ENCODE measurements at regions not wholly inside any gene's neighbourhood (a gene's known extent, or its start where the extent isn't known, plus 50 kb on each side); places are given as distances from the start of the nearest gene placed in this dataset.
"Not testable (repeated sequence)": the region's sequence is repeated elsewhere in the genome, so short reads cannot be mapped to it uniquely, and the experiment has no call there.

GRCh38 chr3:34504775-34505174, 706.3 kb downstream of the PDCD6IP start:
- intact Hi-C loops (cut with micrococcal nuclease), result no loop called here
- no peaks in the 10 kb centered on the region for H3K27me3 Mint-ChIP-seq

GRCh38 chr3:34508732-34509131, 710.3 kb downstream of the PDCD6IP start:
- H3K27ac Mint-ChIP-seq, result no peak overlapping the region
- Histone ChIP-seq H3K27ac (ENCODE audit: low read depth, low read length) (no peak overlapping the region), H3K36me3 (ENCODE audit: insufficient read depth, low read length) (no peaks in the 10 kb centered on the region), H3K4me1 (ENCODE audit: insufficient read depth, low read length) (no peaks in the 10 kb centered on the region), H3K9me3 (ENCODE audit: control insufficient read depth in 1 of 2, low read length in 2 of 2) (no peaks in the 10 kb centered on the region), H3K27me3 (ENCODE audit: insufficient read depth, low read length) (no peaks in the 10 kb centered on the region), H3K4me3 (ENCODE audit: low read length in 2 of 2) (no peak overlapping the region)
- intact Hi-C loops (cut with micrococcal nuclease), result no loop called here
- no peak overlapping the region for H3K4me3 Mint-ChIP-seq
- no peaks in the 10 kb centered on the region for H3K36me3 Mint-ChIP-seq
- no peak for DNase-seq
- CTCF ChIA-PET (ENCODE audit: partially characterized antibody), result no interaction called here
- H3K9me3 Mint-ChIP-seq, result peaks cover 0 to 3% (median under 1%) of the 10 kb centered on the region in 8 donors
- POLR2A ChIA-PET (ENCODE audit: partially characterized antibody), result no interaction called here
- no peaks in the 10 kb centered on the region for H3K27me3 Mint-ChIP-seq
- H3K4me1 Mint-ChIP-seq, result no peaks in the 10 kb centered on the region

More at GRCh38 chr3:34504775-34505174, 706.3 kb downstream of the PDCD6IP start:
- no peaks in the 10 kb centered on the region for H3K36me3 ChIP-seq (ENCODE audit: insufficient read depth, low read length)
- Mint-ChIP-seq H3K36me3 (no peaks in the 10 kb centered on the region), H3K27ac (no peak overlapping the region), H3K9me3 (peaks cover 0 to 3% (median under 1%) of the 10 kb centered on the region in 8 donors), H3K4me3 (no peak overlapping the region), H3K4me1 (no peaks in the 10 kb centered on the region)
- DNase-seq, result no peak
- CTCF ChIA-PET (ENCODE audit: partially characterized antibody), result no interaction called here
- H3K27me3 ChIP-seq (ENCODE audit: insufficient read depth, low read length), result no peaks in the 10 kb centered on the region
- no peaks in the 10 kb centered on the region for H3K9me3 ChIP-seq (ENCODE audit: control insufficient read depth in 1 of 2, low read length in 2 of 2)
- POLR2A ChIA-PET (ENCODE audit: partially characterized antibody), result no interaction called here
- H3K4me1 ChIP-seq (ENCODE audit: insufficient read depth, low read length), result no peaks in the 10 kb centered on the region
- H3K4me3 ChIP-seq (ENCODE audit: low read length in 2 of 2), result no peak overlapping the region
- no peak overlapping the region for H3K27ac ChIP-seq (ENCODE audit: low read depth, low read length)

- no peaks in the 10 kb centered on the region for H3K4me1 ChIP-seq (ENCODE audit: insufficient read depth, low read length)
- no peaks in the 10 kb centered on the region for H3K9me3 ChIP-seq (ENCODE audit: control insufficient read depth in 1 of 2, low read length in 2 of 2)
- no peaks in the 10 kb centered on the region for H3K36me3 ChIP-seq (ENCODE audit: insufficient read depth, low read length)
- H3K9me3 Mint-ChIP-seq, result peaks cover 0 to 5% (median 0%) of the 10 kb centered on the region in 8 donors
- H3K4me3 ChIP-seq (ENCODE audit: low read length in 2 of 2), result no peak overlapping the region
- no peak for DNase-seq
- H3K4me3 Mint-ChIP-seq, result no peak overlapping the region
- H3K27ac ChIP-seq (ENCODE audit: low read depth, low read length), result no peak overlapping the region
- intact Hi-C loops (cut with micrococcal nuclease), result no loop called here
- H3K27me3 Mint-ChIP-seq, result no peaks in the 10 kb centered on the region
- ChIA-PET CTCF (ENCODE audit: partially characterized antibody) (no interaction called here), POLR2A (ENCODE audit: partially characterized antibody) (no interaction called here)
- H3K36me3 Mint-ChIP-seq, result no peaks in the 10 kb centered on the region
- H3K4me1 Mint-ChIP-seq, result no peaks in the 10 kb centered on the region
- H3K27ac Mint-ChIP-seq, result no peak overlapping the region
- no peaks in the 10 kb centered on the region for H3K27me3 ChIP-seq (ENCODE audit: insufficient read depth, low read length)
Measured at GRCh38 chr3:34511891-34512290, 713.5 kb downstream of the PDCD6IP start.

- H3K9me3 ChIP-seq (ENCODE audit: control insufficient read depth in 1 of 2, low read length in 2 of 2); H3K4me1 Mint-ChIP-seq; H3K27ac Mint-ChIP-seq; H3K36me3 ChIP-seq (ENCODE audit: insufficient read depth, low read length); H3K36me3 Mint-ChIP-seq; H3K4me1 ChIP-seq (ENCODE audit: insufficient read depth, low read length); POLR2A ChIA-PET (ENCODE audit: partially characterized antibody); H3K27ac ChIP-seq (ENCODE audit: low read depth, low read length); CTCF ChIA-PET (ENCODE audit: partially characterized antibody); DNase-seq; H3K4me3 Mint-ChIP-seq; H3K4me3 ChIP-seq (ENCODE audit: low read length in 2 of 2); H3K27me3 ChIP-seq (ENCODE audit: insufficient read depth, low read length); intact Hi-C loops (cut with micrococcal nuclease); H3K27me3 Mint-ChIP-seq: not testable (repeated sequence)
- H3K9me3 Mint-ChIP-seq, result peaks cover 2 to 23% (median 10%) of the 10 kb centered on the region in 8 donors
Measured at GRCh38 chr3:34519008-34519407, 720.6 kb downstream of the PDCD6IP start.

- Histone ChIP-seq H3K4me3 (ENCODE audit: low read length in 2 of 2) (no peak overlapping the region), H3K4me1 (ENCODE audit: insufficient read depth, low read length) (no peaks in the 10 kb centered on the region), H3K27ac (ENCODE audit: low read depth, low read length) (no peak overlapping the region), H3K27me3 (ENCODE audit: insufficient read depth, low read length) (no peaks in the 10 kb centered on the region), H3K36me3 (ENCODE audit: insufficient read depth, low read length) (no peaks in the 10 kb centered on the region), H3K9me3 (ENCODE audit: control insufficient read depth in 1 of 2, low read length in 2 of 2) (no peaks in the 10 kb centered on the region)
- Mint-ChIP-seq H3K27me3 (peaks cover 0 to 5% of the 10 kb centered on the region in 2 donors), H3K9me3 (peaks cover 0 to 4% (median under 1%) of the 10 kb centered on the region in 8 donors), H3K4me1 (no peaks in the 10 kb centered on the region), H3K36me3 (no peaks in the 10 kb centered on the region), H3K4me3 (no peak overlapping the region), H3K27ac (no peak overlapping the region)
- intact Hi-C loops (cut with micrococcal nuclease), result no loop called here
- CTCF ChIA-PET (ENCODE audit: partially characterized antibody), result no interaction called here
- no peak for DNase-seq
- POLR2A ChIA-PET (ENCODE audit: partially characterized antibody), result no interaction called here
Measured at GRCh38 chr3:34531156-34531555, 732.7 kb downstream of the PDCD6IP start.

GRCh38 chr3:34533451-34533850, 735.0 kb downstream of the PDCD6IP start:
- ChIA-PET CTCF (ENCODE audit: partially characterized antibody) (no interaction called here), POLR2A (ENCODE audit: partially characterized antibody) (no interaction called here)
- Histone ChIP-seq H3K27ac (ENCODE audit: low read depth, low read length) (no peak overlapping the region), H3K4me1 (ENCODE audit: insufficient read depth, low read length) (no peaks in the 10 kb centered on the region), H3K36me3 (ENCODE audit: insufficient read depth, low read length) (no peaks in the 10 kb centered on the region), H3K4me3 (ENCODE audit: low read length in 2 of 2) (no peak overlapping the region), H3K9me3 (ENCODE audit: control insufficient read depth in 1 of 2, low read length in 2 of 2) (no peaks in the 10 kb centered on the region), H3K27me3 (ENCODE audit: insufficient read depth, low read length) (no peaks in the 10 kb centered on the region)
- H3K27me3 Mint-ChIP-seq, result peaks cover 0 to 5% of the 10 kb centered on the region in 2 donors
- H3K4me3 Mint-ChIP-seq, result no peak overlapping the region
- no peak overlapping the region for H3K27ac Mint-ChIP-seq
- intact Hi-C loops (cut with micrococcal nuclease), result no loop called here
- no peaks in the 10 kb centered on the region for H3K4me1 Mint-ChIP-seq
- DNase-seq, result no peak
- H3K9me3 Mint-ChIP-seq, result peaks cover 0 to 4% (median 0%) of the 10 kb centered on the region in 8 donors
- H3K36me3 Mint-ChIP-seq, result no peaks in the 10 kb centered on the region

- no peak for DNase-seq
- Histone ChIP-seq H3K9me3 (ENCODE audit: control insufficient read depth in 1 of 2, low read length in 2 of 2) (no peaks in the 10 kb centered on the region), H3K4me3 (ENCODE audit: low read length in 2 of 2) (no peak overlapping the region), H3K36me3 (ENCODE audit: insufficient read depth, low read length) (no peaks in the 10 kb centered on the region), H3K27me3 (ENCODE audit: insufficient read depth, low read length) (no peaks in the 10 kb centered on the region), H3K27ac (ENCODE audit: low read depth, low read length) (no peak overlapping the region), H3K4me1 (ENCODE audit: insufficient read depth, low read length) (no peaks in the 10 kb centered on the region)
- Mint-ChIP-seq H3K27ac (no peak overlapping the region), H3K4me1 (no peaks in the 10 kb centered on the region), H3K4me3 (no peak overlapping the region), H3K36me3 (no peaks in the 10 kb centered on the region), H3K27me3 (peaks cover 0 to 5% of the 10 kb centered on the region in 2 donors), H3K9me3 (peaks cover 0 to 4% (median 0%) of the 10 kb centered on the region in 8 donors)
- intact Hi-C loops (cut with micrococcal nuclease), result no loop called here
- ChIA-PET POLR2A (ENCODE audit: partially characterized antibody) (no interaction called here), CTCF (ENCODE audit: partially characterized antibody) (no interaction called here)
Measured at GRCh38 chr3:34534013-34534412, 735.6 kb downstream of the PDCD6IP start.

- POLR2A ChIA-PET (ENCODE audit: partially characterized antibody), result no interaction called here
- CTCF ChIA-PET (ENCODE audit: partially characterized antibody), result no interaction called here
- no peaks in the 10 kb centered on the region for H3K36me3 Mint-ChIP-seq
- Histone ChIP-seq H3K9me3 (ENCODE audit: control insufficient read depth in 1 of 2, low read length in 2 of 2) (no peaks in the 10 kb centered on the region), H3K36me3 (ENCODE audit: insufficient read depth, low read length) (no peaks in the 10 kb centered on the region), H3K27me3 (ENCODE audit: insufficient read depth, low read length) (no peaks in the 10 kb centered on the region), H3K4me1 (ENCODE audit: insufficient read depth, low read length) (no peaks in the 10 kb centered on the region), H3K27ac (ENCODE audit: low read depth, low read length) (no peak overlapping the region), H3K4me3 (ENCODE audit: low read length in 2 of 2) (no peak overlapping the region)
- peaks cover 0 to 5% (median 1%) of the 10 kb centered on the region in 8 donors for H3K9me3 Mint-ChIP-seq
- intact Hi-C loops (cut with micrococcal nuclease), result no loop called here
- H3K27me3 Mint-ChIP-seq, result peaks cover 0 to 3% of the 10 kb centered on the region in 2 donors
- no peaks in the 10 kb centered on the region for H3K4me1 Mint-ChIP-seq
- no peak for DNase-seq
- H3K4me3 Mint-ChIP-seq, result no peak overlapping the region
- no peak overlapping the region for H3K27ac Mint-ChIP-seq
Measured at GRCh38 chr3:34544136-34544535, 745.7 kb downstream of the PDCD6IP start.
